ENCODE measurements at regions not wholly inside any gene's neighbourhood (a gene's known extent, or its start where the extent isn't known, plus 50 kb on each side); places are given as distances from the start of the nearest gene placed in this dataset.

GRCh38 chrX:10104958-10105658, 51.7 kb upstream of the CLCN4 start:
- H3K23ac ChIP-seq (ENCODE audit: low read depth, low read length) = no peak overlapping the region
- ChIA-PET POLR2A (ENCODE audit: unreplicated experiment) (no interaction called here), CTCF (no interaction called here)
- no peak overlapping the region for H2BK120ac ChIP-seq (ENCODE audit: low read depth, low read length)
- H4K5ac ChIP-seq (ENCODE audit: low read depth, low read length) = no peak overlapping the region
- no peak overlapping the region for H3K14ac ChIP-seq (replicated peaks; ENCODE audit: low read depth, low read length)
- H4K8ac ChIP-seq (ENCODE audit: low read depth in 2 of 2, low read length in 2 of 2) = no peak overlapping the region
- DNase-seq = no peak
- H4K91ac ChIP-seq (ENCODE audit: insufficient read depth, low read depth, low read length) = no peak overlapping the region
- H3K79me1 ChIP-seq (ENCODE audit: low read depth in 1 of 2, low read length in 2 of 2) = peaks cover 0 to 13% of the 10 kb centered on the region in 2 experiments; a peak in 1 of 4 replicates
- no peak overlapping the region for H2BK15ac ChIP-seq (ENCODE audit: low read depth, low read length)
- no peak overlapping the region for H3K56ac ChIP-seq (ENCODE audit: extremely low read depth, insufficient read depth, low read length)
- in situ Hi-C loops (cut with MboI; ENCODE audit: low sequenced_read_pairs) = loop anchor here (25.0 kb wide), 2 partner anchors 218 to 1293 kb away; partner anchors contain the start of gene FAM9A
- no peak overlapping the region for H3K9ac ChIP-seq (ENCODE audit: low read depth, low read length)
- H3K36me3 ChIP-seq (ENCODE audit: control insufficient read depth, insufficient read depth, low read length) = peaks cover 16% of the 10 kb centered on the region
- no peaks in the 10 kb centered on the region for H3K9me3 ChIP-seq (ENCODE audit: control insufficient read depth, insufficient read depth, low read length)
- no peak overlapping the region for H3K4me2 ChIP-seq (ENCODE audit: low read depth, low read length)
- no peaks in the 10 kb centered on the region for H4K20me1 ChIP-seq (ENCODE audit: insufficient read depth, low read length)
- H3K9me1 ChIP-seq (ENCODE audit: insufficient read depth, low read length) = peaks cover 10% of the 10 kb centered on the region; the same call in 1 of the 2 replicates
- intact Hi-C loops (cut with micrococcal nuclease) = no loop called here
- no TSS peak for BruUV-seq (replicated peaks)
- dilution Hi-C loops (cut with HindIII; ENCODE audit: low sequenced_read_pairs, unreplicated experiment) = no loop called here
- H2BK20ac ChIP-seq (ENCODE audit: low read depth, low read length) = no peak overlapping the region
- H2AK9ac ChIP-seq (replicated peaks; ENCODE audit: low read depth, low read length, poor library complexity) = no peak overlapping the region
- H2AFZ ChIP-seq (replicated peaks; ENCODE audit: low read length, poor library complexity) = no peak overlapping the region
- H3K18ac ChIP-seq (ENCODE audit: low read depth, low read length) = no peak overlapping the region
- no peak overlapping the region for H3K4ac ChIP-seq (ENCODE audit: low read depth, low read length)
- no peak overlapping the region for H2BK5ac ChIP-seq (ENCODE audit: low read depth, low read length, poor library complexity, severe bottlenecking)
- WGBS, 2 experiments (ENCODE audit: extremely low coverage in 2 of 2, insufficient read length in 1 of 2) = no CpG with 5 or more reads among the region's 10 CpGs
- H3K4me1 ChIP-seq (ENCODE audit: control insufficient read depth, insufficient read depth, low read length) = peaks cover 4% of the 10 kb centered on the region
- no peaks in the 10 kb centered on the region for H3K27me3 ChIP-seq (ENCODE audit: control insufficient read depth, insufficient read depth, low read length)
- ATAC-seq (ENCODE audit: low read depth) = no peak
- no peak overlapping the region for H3K4me3 ChIP-seq (ENCODE audit: insufficient read depth, low read depth, low read length)
- no peak overlapping the region for H3K27ac ChIP-seq (ENCODE audit: insufficient read depth, low read length)
- H2AK5ac ChIP-seq (ENCODE audit: low read depth, low read length) = no peak overlapping the region
- no peak for TF ChIP-seq FOS (IDR thresholded peaks at IDR 0.05; ENCODE audit: low read depth, low read length)
- TF ChIP-seq RAD21 (IDR thresholded peaks at IDR 0.05; ENCODE audit: low read length) = no peak
- TF ChIP-seq SMC3 (IDR thresholded peaks at IDR 0.05; ENCODE audit: low read depth, low read length) = no peak
- no peak for TF ChIP-seq MAFK (IDR thresholded peaks at IDR 0.05; ENCODE audit: low read depth, low read length)
- no peak for TF ChIP-seq RCOR1 (IDR thresholded peaks at IDR 0.05; ENCODE audit: insufficient replicate concordance, low read length)
- no peak for TF ChIP-seq CEBPB (IDR thresholded peaks at IDR 0.05; ENCODE audit: low read depth, low read length)
- TF ChIP-seq BHLHE40 (IDR thresholded peaks at IDR 0.05; ENCODE audit: low read depth, low read length) = no peak
- TF ChIP-seq POLR2A (IDR thresholded peaks at IDR 0.05; ENCODE audit: low read depth, low read length) = no peak
- TF ChIP-seq CTCF (conservative IDR thresholded peaks at IDR 0.05; ENCODE audit: low read depth, low read length) = no peak
- TF ChIP-seq CHD1 (IDR thresholded peaks at IDR 0.05; ENCODE audit: low read depth, low read length) = no peak
- no peak for TF ChIP-seq RFX5 (IDR thresholded peaks at IDR 0.05; ENCODE audit: low read depth, low read length)
- TF ChIP-seq MXI1 (IDR thresholded peaks at IDR 0.05; ENCODE audit: borderline replicate concordance, low read depth, low read length) = no peak
- no peak for TF ChIP-seq NFE2L2 (IDR thresholded peaks at IDR 0.05; ENCODE audit: low read depth, low read length)
- TF ChIP-seq ELK1 (IDR thresholded peaks at IDR 0.05; ENCODE audit: borderline replicate concordance, low read depth, low read length) = no peak
- TF ChIP-seq USF2 (IDR thresholded peaks at IDR 0.05; ENCODE audit: low read depth, low read length) = no peak
- TF ChIP-seq MAZ (IDR thresholded peaks at IDR 0.05; ENCODE audit: borderline replicate concordance, low read depth, low read length) = no peak

All from IMR-90 (cell line).